ENCODE measurements at regions not wholly inside any gene's neighbourhood (a gene's known extent, or its start where the extent isn't known, plus 50 kb on each side); places are given as distances from the start of the nearest gene placed in this dataset.

- no peaks in the 10 kb centered on the region for H4K20me1 ChIP-seq (ENCODE audit: insufficient read depth, low read length, poor library complexity, severe bottlenecking)
- no peaks in the 10 kb centered on the region for H3K79me2 ChIP-seq (ENCODE audit: insufficient read depth, low read length)
- no peaks in the 10 kb centered on the region for H3K4me1 ChIP-seq (ENCODE audit: insufficient read depth, low read length, poor library complexity, severe bottlenecking)
- no peaks in the 10 kb centered on the region for H3K9me2 ChIP-seq (replicated peaks; ENCODE audit: low read depth, low read length)
- H3K36me3 ChIP-seq (ENCODE audit: insufficient read depth, low read length): no peaks in the 10 kb centered on the region
- H3K9ac ChIP-seq (ENCODE audit: low read depth, low read length, poor library complexity, severe bottlenecking): no peak overlapping the region
- H3K27me3 ChIP-seq (ENCODE audit: insufficient read depth, low read length, poor library complexity, severe bottlenecking): no peaks in the 10 kb centered on the region
- H2AFZ ChIP-seq (ENCODE audit: low read length): no peak overlapping the region
- H3K4me2 ChIP-seq (ENCODE audit: low read depth, low read length, poor library complexity, severe bottlenecking): no peak overlapping the region
- TF ChIP-seq EZH2phosphoT487 (IDR thresholded peaks at IDR 0.05; ENCODE audit: borderline replicate concordance): no peak
- no peak for TF ChIP-seq CTCF (conservative IDR thresholded peaks at IDR 0.05; ENCODE audit: low read length)
- H3F3A ChIP-seq (ENCODE audit: low read depth): no peaks in the 10 kb centered on the region
- no peak overlapping the region for H3K4me3 ChIP-seq (ENCODE audit: low read length, poor library complexity, severe bottlenecking)
- no peaks in the 10 kb centered on the region for H3K9me3 ChIP-seq (ENCODE audit: insufficient read depth, low read depth, low read length)
Measured at GRCh38 chr1:105655032-105655431, 1401.4 kb upstream of the PRMT6 start.

- no peak for TF ChIP-seq CTCF (conservative IDR thresholded peaks at IDR 0.05; ENCODE audit: low read length)
- TF ChIP-seq EZH2phosphoT487 (IDR thresholded peaks at IDR 0.05; ENCODE audit: borderline replicate concordance): no peak
- no peaks in the 10 kb centered on the region for H3F3A ChIP-seq (ENCODE audit: low read depth)
- no peaks in the 10 kb centered on the region for H4K20me1 ChIP-seq (ENCODE audit: insufficient read depth, low read length, poor library complexity, severe bottlenecking)
- H3K4me2 ChIP-seq (ENCODE audit: low read depth, low read length, poor library complexity, severe bottlenecking): no peak overlapping the region
- no peaks in the 10 kb centered on the region for H3K4me1 ChIP-seq (ENCODE audit: insufficient read depth, low read length, poor library complexity, severe bottlenecking)
- no peaks in the 10 kb centered on the region for H3K36me3 ChIP-seq (ENCODE audit: insufficient read depth, low read length)
- no peak overlapping the region for H3K4me3 ChIP-seq (ENCODE audit: low read length, poor library complexity, severe bottlenecking)
- H3K9me2 ChIP-seq (replicated peaks; ENCODE audit: low read depth, low read length): no peaks in the 10 kb centered on the region
- no peak overlapping the region for H3K9ac ChIP-seq (ENCODE audit: low read depth, low read length, poor library complexity, severe bottlenecking)
- no peaks in the 10 kb centered on the region for H3K9me3 ChIP-seq (ENCODE audit: insufficient read depth, low read depth, low read length)
- H3K27me3 ChIP-seq (ENCODE audit: insufficient read depth, low read length, poor library complexity, severe bottlenecking): no peaks in the 10 kb centered on the region
- no peak overlapping the region for H2AFZ ChIP-seq (ENCODE audit: low read length)
- H3K79me2 ChIP-seq (ENCODE audit: insufficient read depth, low read length): no peaks in the 10 kb centered on the region
Measured at GRCh38 chr1:105664495-105664894, 1392.0 kb upstream of the PRMT6 start.

GRCh38 chr1:105678334-105678733 lies 1378.1 kb upstream of the PRMT6 start:
- Histone ChIP-seq H3K36me3 (ENCODE audit: insufficient read depth, low read length) (no peaks in the 10 kb centered on the region), H3F3A (ENCODE audit: low read depth) (no peaks in the 10 kb centered on the region), H3K4me1 (ENCODE audit: insufficient read depth, low read length, poor library complexity, severe bottlenecking) (no peaks in the 10 kb centered on the region), H3K4me3 (ENCODE audit: low read length, poor library complexity, severe bottlenecking) (no peak overlapping the region), H3K9ac (ENCODE audit: low read depth, low read length, poor library complexity, severe bottlenecking) (no peak overlapping the region), H3K79me2 (ENCODE audit: insufficient read depth, low read length) (no peaks in the 10 kb centered on the region), H4K20me1 (ENCODE audit: insufficient read depth, low read length, poor library complexity, severe bottlenecking) (no peaks in the 10 kb centered on the region), H3K9me3 (ENCODE audit: insufficient read depth, low read depth, low read length) (no peaks in the 10 kb centered on the region), H2AFZ (ENCODE audit: low read length) (no peak overlapping the region), H3K4me2 (ENCODE audit: low read depth, low read length, poor library complexity, severe bottlenecking) (no peak overlapping the region), H3K27me3 (ENCODE audit: insufficient read depth, low read length, poor library complexity, severe bottlenecking) (no peaks in the 10 kb centered on the region), H3K9me2 (replicated peaks; ENCODE audit: low read depth, low read length) (no peaks in the 10 kb centered on the region)
- TF ChIP-seq EZH2phosphoT487 (IDR thresholded peaks at IDR 0.05; ENCODE audit: borderline replicate concordance): no peak
- no peak for TF ChIP-seq CTCF (conservative IDR thresholded peaks at IDR 0.05; ENCODE audit: low read length)
